ENCODE measurements at regions not wholly inside any gene's neighbourhood (a gene's known extent, or its start where the extent isn't known, plus 50 kb on each side); places are given as distances from the start of the nearest gene placed in this dataset.

- H3K4me1 ChIP-seq (ENCODE audit: insufficient read depth, low read length, poor library complexity, severe bottlenecking), result peaks cover 4% of the 10 kb centered on the region
- no peaks in the 10 kb centered on the region for H3K79me2 ChIP-seq (ENCODE audit: insufficient read depth, low read length)
- no peaks in the 10 kb centered on the region for H3K9me3 ChIP-seq (ENCODE audit: insufficient read depth, low read depth, low read length)
- H3F3A ChIP-seq (ENCODE audit: low read depth), result no peaks in the 10 kb centered on the region
- no peaks in the 10 kb centered on the region for H4K20me1 ChIP-seq (ENCODE audit: insufficient read depth, low read length, poor library complexity, severe bottlenecking)
- TF ChIP-seq EZH2phosphoT487 (IDR thresholded peaks at IDR 0.05; ENCODE audit: borderline replicate concordance), result no peak
- TF ChIP-seq, protein P1, sequence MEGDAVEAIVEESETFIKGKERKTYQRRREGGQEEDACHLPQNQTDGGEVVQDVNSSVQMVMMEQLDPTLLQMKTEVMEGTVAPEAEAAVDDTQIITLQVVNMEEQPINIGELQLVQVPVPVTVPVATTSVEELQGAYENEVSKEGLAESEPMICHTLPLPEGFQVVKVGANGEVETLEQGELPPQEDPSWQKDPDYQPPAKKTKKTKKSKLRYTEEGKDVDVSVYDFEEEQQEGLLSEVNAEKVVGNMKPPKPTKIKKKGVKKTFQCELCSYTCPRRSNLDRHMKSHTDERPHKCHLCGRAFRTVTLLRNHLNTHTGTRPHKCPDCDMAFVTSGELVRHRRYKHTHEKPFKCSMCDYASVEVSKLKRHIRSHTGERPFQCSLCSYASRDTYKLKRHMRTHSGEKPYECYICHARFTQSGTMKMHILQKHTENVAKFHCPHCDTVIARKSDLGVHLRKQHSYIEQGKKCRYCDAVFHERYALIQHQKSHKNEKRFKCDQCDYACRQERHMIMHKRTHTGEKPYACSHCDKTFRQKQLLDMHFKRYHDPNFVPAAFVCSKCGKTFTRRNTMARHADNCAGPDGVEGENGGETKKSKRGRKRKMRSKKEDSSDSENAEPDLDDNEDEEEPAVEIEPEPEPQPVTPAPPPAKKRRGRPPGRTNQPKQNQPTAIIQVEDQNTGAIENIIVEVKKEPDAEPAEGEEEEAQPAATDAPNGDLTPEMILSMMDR (conservative IDR thresholded peaks at IDR 0.05; ENCODE audit: low read length), result no peak
- no peaks in the 10 kb centered on the region for H3K27me3 ChIP-seq (ENCODE audit: insufficient read depth, low read length, poor library complexity, severe bottlenecking)
- no peaks in the 10 kb centered on the region for H3K36me3 ChIP-seq (ENCODE audit: insufficient read depth, low read length)
- no peak overlapping the region for H3K9ac ChIP-seq (ENCODE audit: low read depth, low read length, poor library complexity, severe bottlenecking)
- H3K9me2 ChIP-seq (replicated peaks; ENCODE audit: low read depth, low read length), result no peaks in the 10 kb centered on the region
- H2AFZ ChIP-seq (ENCODE audit: low read length), result no peak overlapping the region
- no peak overlapping the region for H3K4me3 ChIP-seq (ENCODE audit: low read length, poor library complexity, severe bottlenecking)
- no peak overlapping the region for H3K4me2 ChIP-seq (ENCODE audit: low read depth, low read length, poor library complexity, severe bottlenecking)
These were observed 307.1 kb upstream of the RSPO3 start for GRCh38 chr6:126811321-126811720.

DNA sequence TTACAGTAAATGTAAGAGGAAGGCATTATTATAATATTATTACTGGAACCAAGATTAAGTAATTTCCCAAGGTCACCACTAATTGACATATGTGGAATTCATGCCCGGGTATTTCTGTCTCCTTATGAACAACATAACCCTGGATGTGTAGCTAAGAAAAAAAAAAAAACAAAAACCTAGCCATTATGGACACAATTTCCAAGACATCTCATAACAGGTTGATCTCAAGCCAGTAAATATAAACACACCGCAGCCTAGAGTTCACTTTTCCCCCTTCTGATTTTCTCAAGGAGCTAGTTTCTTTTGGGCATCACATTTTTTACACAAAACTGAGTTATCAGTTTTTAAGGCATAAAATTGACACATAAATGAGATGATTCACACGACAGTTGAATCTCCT is 306.5 kb upstream of the RSPO3 start:
- Histone ChIP-seq H3K27me3 (ENCODE audit: insufficient read depth, low read length, poor library complexity, severe bottlenecking) (no peaks in the 10 kb centered on the region), H3K4me2 (ENCODE audit: low read depth, low read length, poor library complexity, severe bottlenecking) (no peak overlapping the region), H3K9me3 (ENCODE audit: insufficient read depth, low read depth, low read length) (no peaks in the 10 kb centered on the region), H4K20me1 (ENCODE audit: insufficient read depth, low read length, poor library complexity, severe bottlenecking) (no peaks in the 10 kb centered on the region), H3K9me2 (replicated peaks; ENCODE audit: low read depth, low read length) (no peaks in the 10 kb centered on the region), H3K4me3 (ENCODE audit: low read length, poor library complexity, severe bottlenecking) (no peak overlapping the region), H3K36me3 (ENCODE audit: insufficient read depth, low read length) (no peaks in the 10 kb centered on the region), H3K4me1 (ENCODE audit: insufficient read depth, low read length, poor library complexity, severe bottlenecking) (peaks cover 4% of the 10 kb centered on the region), H2AFZ (ENCODE audit: low read length) (no peak overlapping the region), H3K9ac (ENCODE audit: low read depth, low read length, poor library complexity, severe bottlenecking) (no peak overlapping the region), H3F3A (ENCODE audit: low read depth) (no peaks in the 10 kb centered on the region), H3K79me2 (ENCODE audit: insufficient read depth, low read length) (no peaks in the 10 kb centered on the region)
- TF ChIP-seq, protein P1 (conservative IDR thresholded peaks at IDR 0.05; ENCODE audit: low read length), result no peak
- TF ChIP-seq EZH2phosphoT487 (IDR thresholded peaks at IDR 0.05; ENCODE audit: borderline replicate concordance), result no peak

GRCh38 chr6:126812651-126813050 is 305.8 kb upstream of the RSPO3 start:
- Histone ChIP-seq H3K9me2 (replicated peaks; ENCODE audit: low read depth, low read length) (no peaks in the 10 kb centered on the region), H3K4me3 (ENCODE audit: low read length, poor library complexity, severe bottlenecking) (no peak overlapping the region), H3K27me3 (ENCODE audit: insufficient read depth, low read length, poor library complexity, severe bottlenecking) (no peaks in the 10 kb centered on the region), H3K4me2 (ENCODE audit: low read depth, low read length, poor library complexity, severe bottlenecking) (peak overlapping the region; percentile 21), H3K36me3 (ENCODE audit: insufficient read depth, low read length) (no peaks in the 10 kb centered on the region), H3K4me1 (ENCODE audit: insufficient read depth, low read length, poor library complexity, severe bottlenecking) (peaks cover 4% of the 10 kb centered on the region), H3K79me2 (ENCODE audit: insufficient read depth, low read length) (no peaks in the 10 kb centered on the region), H3F3A (ENCODE audit: low read depth) (no peaks in the 10 kb centered on the region), H2AFZ (ENCODE audit: low read length) (peak overlapping the region; percentile 73; the same call in 1 of the 2 replicates), H3K9ac (ENCODE audit: low read depth, low read length, poor library complexity, severe bottlenecking) (no peak overlapping the region), H3K9me3 (ENCODE audit: insufficient read depth, low read depth, low read length) (no peaks in the 10 kb centered on the region), H4K20me1 (ENCODE audit: insufficient read depth, low read length, poor library complexity, severe bottlenecking) (no peaks in the 10 kb centered on the region)
- TF ChIP-seq, protein P1 (conservative IDR thresholded peaks at IDR 0.05; ENCODE audit: low read length), result no peak
- TF ChIP-seq EZH2phosphoT487 (IDR thresholded peaks at IDR 0.05; ENCODE audit: borderline replicate concordance), result no peak
